ENCODE measurements at regions not wholly inside any gene's neighbourhood (a gene's known extent, or its start where the extent isn't known, plus 50 kb on each side); places are given as distances from the start of the nearest gene placed in this dataset.
"Not testable (repeated sequence)": the region's sequence is repeated elsewhere in the genome, so short reads cannot be mapped to it uniquely, and the experiment has no call there.

- no peak for DNase-seq
Observed at GRCh38 chr1:87958716-87959115, 630.0 kb downstream of the LMO4 start.

DNA sequence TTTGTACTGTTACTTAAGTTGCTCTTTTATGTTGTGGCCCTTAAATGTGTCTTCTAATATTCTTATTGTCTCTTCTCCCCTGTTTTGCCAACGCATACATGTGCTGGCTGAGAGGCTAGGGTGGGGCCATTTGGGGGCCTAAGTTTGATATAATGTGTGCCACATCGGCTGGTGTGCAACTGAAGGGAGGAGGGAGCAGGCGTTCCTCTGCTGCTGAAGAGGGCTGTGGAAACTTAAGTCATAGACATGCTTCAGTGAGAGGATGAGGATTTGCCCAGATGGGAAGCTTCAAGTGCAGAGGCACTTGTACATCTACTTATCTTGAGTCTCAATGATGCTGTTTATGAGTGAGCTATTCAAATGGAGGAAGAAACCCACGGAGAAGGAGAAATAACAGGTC, 630.6 kb downstream of the LMO4 start:
- DNase-seq: no peak

GRCh38 chr1:87961992-87962391, 633.3 kb downstream of the LMO4 start:
- no peak for DNase-seq

GRCh38 chr1:87963556-87963955, 634.9 kb downstream of the LMO4 start:
- no peak for DNase-seq

DNA sequence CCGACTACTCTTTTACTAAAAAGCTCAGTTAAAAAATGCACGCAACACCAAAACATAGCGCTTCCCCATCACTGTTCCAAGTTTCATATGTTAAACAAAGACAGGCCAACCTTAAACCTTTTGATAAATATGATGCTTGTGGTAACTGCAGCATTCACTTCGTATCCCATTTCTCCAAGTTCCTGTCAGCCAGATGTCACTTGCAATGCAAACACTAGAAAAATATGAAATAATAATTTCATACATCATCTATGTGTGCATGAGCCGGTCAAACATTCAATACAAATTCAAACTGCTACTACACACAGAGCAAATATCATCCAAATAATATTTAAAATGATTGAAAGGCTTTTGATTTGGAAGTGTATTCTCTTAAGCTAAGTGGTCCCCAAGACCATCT, 636.5 kb downstream of the LMO4 start:
- no peak for DNase-seq

- DNase-seq: peak; percentile 52
Observed at GRCh38 chr1:87968197-87968955, 639.7 kb downstream of the LMO4 start.

- no peak for DNase-seq
Observed at GRCh38 chr1:87969040-87969439, 640.4 kb downstream of the LMO4 start.

GRCh38 chr1:87972811-87973210, 644.1 kb downstream of the LMO4 start:
- DNase-seq: no peak

GRCh38 chr1:87973896-87974295, 645.2 kb downstream of the LMO4 start:
- no peak for DNase-seq

GRCh38 chr1:87976316-87976715, 647.6 kb downstream of the LMO4 start:
- no peak for DNase-seq

GRCh38 chr1:87977145-87977544, 648.5 kb downstream of the LMO4 start:
- no peak for DNase-seq

GRCh38 chr1:87979079-87979478, 650.4 kb downstream of the LMO4 start:
- no peak for DNase-seq

GRCh38 chr1:87980494-87980893, 651.8 kb downstream of the LMO4 start:
- no peak for DNase-seq

DNA sequence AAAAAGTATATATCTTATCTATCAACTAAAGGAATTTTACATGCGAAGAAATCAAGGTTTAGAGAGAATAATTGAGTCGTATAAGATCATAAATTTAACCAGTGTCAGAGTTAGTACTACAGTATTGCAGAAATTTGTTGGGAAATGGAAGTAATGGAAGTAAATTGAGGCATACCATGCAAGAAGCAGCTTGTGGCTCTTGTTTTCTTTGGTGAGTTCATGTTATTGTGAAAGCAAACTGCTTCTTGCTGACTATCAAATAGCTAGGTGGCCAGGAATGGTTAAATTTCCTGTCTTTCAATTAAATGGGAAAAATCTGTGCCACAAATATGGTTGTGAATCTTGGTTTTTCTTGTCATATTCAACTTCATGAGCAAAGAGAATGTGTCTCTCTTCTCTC, 652.7 kb downstream of the LMO4 start:
- no peak for DNase-seq

- no peak for DNase-seq
Observed at GRCh38 chr1:87981810-87982209, 653.1 kb downstream of the LMO4 start.

GRCh38 chr1:87983841-87984240, 655.2 kb downstream of the LMO4 start:
- no peak for DNase-seq

DNA sequence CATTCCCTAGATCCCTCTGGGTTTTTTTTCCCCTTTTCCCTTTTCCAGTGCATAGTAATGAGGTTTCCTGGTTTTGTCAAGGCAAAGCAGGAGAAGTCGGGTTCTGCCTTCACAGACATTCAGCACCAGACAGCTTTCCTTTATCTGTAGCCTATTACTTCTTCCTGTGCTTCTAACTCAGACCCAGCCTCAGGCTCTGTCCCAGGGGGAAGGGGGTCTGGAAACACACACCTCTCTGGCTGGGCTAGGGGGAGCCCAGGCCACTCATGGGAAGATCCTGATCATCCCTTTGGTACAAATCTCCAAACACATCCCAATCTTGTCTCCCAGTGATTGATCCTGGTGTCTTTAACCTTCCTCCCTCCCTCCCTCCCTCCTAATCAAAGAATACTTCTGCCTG, 656.4 kb downstream of the LMO4 start:
- no peak for DNase-seq

DNA sequence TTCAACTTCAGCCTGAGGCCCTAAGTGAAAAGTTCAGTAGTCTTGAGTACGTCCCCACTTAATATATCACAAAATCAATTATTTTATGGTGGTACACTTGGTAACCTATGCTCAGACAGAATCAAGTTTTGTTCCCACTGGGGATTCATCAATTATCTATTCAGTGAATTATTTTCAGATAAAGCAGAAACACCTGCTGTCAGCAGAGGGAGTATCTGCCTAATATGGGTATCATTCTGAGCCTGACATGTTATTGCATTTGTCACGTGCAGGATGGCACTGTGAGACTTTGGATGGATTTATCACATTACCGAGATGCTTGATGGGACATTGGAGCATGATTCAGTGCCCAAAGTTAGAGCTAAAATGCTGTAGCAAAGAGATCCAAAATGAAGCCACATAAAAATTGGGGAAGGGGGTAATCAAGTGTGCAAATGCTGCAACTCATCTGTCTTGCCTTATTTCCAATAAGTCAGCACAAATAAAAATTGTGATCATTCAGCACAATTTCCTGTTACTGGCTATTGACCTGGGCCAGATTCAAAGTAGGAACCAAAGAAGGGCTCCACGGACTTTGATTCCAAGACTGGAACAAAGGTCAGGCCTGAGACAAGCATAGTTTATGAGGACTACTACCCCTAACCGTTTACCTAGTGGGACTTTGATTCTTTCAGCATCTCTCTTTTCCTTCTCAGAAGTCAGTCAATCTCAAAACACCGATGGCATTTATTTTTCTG, 657.6 kb downstream of the LMO4 start:
- DNase-seq: no peak

GRCh38 chr1:87989346-87989745, 660.7 kb downstream of the LMO4 start:
- DNase-seq: no peak

- not testable (repeated sequence) for DNase-seq
Observed at GRCh38 chr1:87992536-87992935, 663.9 kb downstream of the LMO4 start.

DNA sequence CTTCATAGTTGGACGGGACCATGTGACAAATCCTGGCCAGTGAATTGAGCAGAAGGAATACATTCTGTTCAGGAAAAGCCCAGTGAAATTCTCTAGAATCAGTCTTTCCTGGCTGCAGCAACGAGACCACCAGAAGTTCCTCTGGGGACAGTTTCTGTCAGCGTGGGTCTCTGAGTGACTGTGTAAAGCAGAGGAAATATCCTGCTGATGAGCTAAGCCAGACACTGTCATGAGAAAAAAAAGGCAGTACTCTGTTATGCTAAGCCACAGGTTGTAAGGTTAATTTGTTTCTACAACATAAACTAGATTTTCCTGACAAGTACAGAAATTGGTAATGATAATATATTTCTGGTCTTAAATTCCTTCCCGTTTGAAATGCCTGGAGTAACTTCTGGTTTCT, 664.4 kb downstream of the LMO4 start:
- DNase-seq: no peak

DNA sequence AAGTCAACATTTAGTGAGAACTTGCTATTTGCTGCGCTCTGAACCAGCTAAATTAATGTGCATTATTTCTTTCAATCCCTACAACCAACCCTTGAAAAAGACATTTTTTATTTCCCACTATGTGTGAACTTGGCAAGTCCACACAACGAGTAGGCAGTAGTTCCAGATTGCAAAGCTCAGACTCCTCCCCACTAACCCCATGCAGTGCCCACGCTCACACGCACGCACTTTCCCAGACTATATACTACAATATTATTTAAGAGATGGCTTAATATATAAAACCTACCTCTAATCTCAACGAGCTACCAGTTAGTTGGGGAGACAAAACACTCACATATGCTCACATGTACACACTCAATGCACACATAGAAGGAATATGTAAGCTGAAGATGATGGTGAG, 671.2 kb downstream of the LMO4 start:
- no peak for DNase-seq

DNA sequence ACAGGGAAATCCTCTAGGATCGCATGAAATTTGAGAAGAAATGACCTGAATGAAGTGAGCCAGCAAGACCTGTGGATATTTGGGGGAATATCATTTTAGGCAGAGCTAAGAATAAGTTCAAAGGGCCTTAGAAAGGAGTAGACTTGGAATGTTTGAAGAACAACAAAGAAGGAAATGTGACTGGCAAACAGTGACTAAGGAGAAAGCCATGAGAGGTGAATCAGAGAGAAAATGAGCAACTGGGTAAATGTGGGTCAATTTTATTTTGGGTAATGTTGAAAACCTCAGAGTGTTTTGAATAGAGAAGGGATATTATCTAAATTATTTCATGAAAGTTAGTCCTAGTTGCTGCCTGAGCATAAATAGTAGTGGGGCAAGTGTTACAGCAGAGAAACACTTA, 672.8 kb downstream of the LMO4 start:
- no peak for DNase-seq

- no peak for DNase-seq
Observed at GRCh38 chr1:88003255-88003654, 674.6 kb downstream of the LMO4 start.
